Cardiac septum (tissue), 1 donor: ENCODE measurements at regions not wholly inside any gene's neighbourhood (a gene's known extent, or its start where the extent isn't known, plus 50 kb on each side); places are given as distances from the start of the nearest gene placed in this dataset.
"Not testable (repeated sequence)": the region's sequence is repeated elsewhere in the genome, so short reads cannot be mapped to it uniquely, and the experiment has no call there.

Source experiments
- DNase-seq: peaks from one replicate; pipeline ENCODE4 v3.0.0-alpha.2; 2020; ENCODE audit warnings: low spot score
- intact Hi-C: fragments of 100-400 bp; cut with DNase I; formaldehyde crosslinking; loops from one replicate; pipeline ENCODE4 v1.14.0; 2022
- donor health status: DM: no; HTN: no; CAD: no.

DNA sequence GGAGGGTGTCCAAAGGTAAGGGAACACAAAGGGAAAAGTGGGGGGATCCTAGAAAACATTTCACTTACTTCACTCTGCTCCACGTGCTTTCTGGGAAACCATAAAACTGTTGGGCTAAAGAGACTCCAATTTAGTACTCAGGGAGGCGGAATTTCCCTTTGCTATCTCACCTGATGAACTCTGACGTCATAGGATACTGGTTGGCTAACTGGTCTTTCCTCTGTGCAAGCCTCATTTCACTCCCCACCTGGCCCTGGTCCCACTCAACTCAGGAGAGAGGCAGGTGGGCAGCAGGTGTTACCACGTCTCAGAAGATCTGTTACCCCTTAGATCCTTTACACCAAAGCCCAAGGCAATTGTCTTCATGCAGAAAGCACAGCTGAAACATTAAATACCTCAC lies 51.8 kb upstream of the PMAIP1 start:
- intact Hi-C loops, result no loop called here
- DNase-seq, result no peak

DNA sequence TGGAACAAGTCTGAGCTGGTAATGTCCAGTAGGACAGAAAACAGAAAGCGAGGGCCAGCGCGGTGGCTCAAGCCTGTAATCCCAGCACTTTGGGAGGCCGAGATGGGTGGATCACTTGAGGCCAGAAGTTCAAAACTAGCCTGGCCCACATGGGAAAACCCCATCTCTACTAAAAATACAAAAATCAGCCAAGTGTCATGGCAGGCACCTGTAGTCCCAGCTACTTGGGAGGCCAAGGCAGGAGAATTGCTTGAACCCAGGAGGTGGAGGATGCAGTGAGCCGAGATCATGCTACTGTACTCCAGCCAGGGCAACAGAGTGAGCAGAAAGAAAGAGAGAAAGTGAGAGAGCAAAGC lies 52.3 kb upstream of the PMAIP1 start:
- intact Hi-C loops, DNase-seq: not testable (repeated sequence)

DNA sequence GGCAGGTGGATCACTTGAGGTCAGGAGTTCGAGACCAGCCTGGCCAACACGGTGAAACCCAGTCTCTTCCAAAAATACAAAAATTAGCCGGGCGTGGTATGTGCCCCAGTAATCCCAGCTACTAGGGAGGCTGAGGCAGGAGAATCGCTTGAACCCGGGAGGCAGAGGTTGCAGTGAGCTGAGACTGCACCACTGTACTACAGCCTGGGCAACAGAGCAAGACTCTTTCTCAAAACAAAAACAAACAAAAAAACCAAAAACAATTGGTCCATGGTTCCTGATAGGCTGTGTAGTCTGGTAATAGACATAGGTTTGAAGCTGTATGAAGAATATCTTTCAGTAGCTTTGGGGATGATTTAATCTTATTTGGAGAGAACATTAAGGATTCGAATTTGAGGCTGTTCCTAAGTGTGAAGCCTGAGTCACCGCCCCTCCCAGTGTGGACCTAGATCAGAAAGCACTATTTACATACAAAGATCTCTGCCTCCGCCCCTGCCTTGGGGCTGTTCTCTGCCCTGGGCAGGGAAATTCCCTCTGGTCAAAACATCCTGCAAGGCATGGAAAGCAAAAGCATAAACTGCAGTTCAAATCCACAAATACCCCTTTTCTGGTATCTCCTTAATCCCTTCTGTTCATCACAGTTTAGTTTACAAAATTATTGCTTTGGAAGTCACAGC lies 52.8 kb upstream of the PMAIP1 start:
- intact Hi-C loops, result no loop called here
- no peak for DNase-seq

DNA sequence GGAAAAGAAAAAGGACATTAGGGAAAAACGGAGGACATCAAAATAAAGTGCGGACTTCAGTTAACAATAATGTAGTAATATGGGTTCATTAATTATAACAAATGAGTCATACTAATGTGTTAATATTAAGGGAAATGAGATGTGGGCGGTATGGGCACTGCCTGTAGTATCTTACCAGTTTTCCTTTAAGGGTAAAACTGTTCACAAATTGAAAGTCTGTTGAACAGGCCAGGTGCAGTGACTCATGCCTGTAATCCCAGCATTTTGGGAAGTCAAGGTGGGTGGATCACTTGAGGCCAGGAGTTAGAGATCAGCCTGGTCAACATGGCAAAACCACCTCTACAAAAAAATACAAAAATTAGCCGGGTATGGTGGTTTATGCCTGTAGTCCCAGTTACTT lies 56.8 kb upstream of the PMAIP1 start:
- DNase-seq, result no peak
- intact Hi-C loops, result no loop called here

DNA sequence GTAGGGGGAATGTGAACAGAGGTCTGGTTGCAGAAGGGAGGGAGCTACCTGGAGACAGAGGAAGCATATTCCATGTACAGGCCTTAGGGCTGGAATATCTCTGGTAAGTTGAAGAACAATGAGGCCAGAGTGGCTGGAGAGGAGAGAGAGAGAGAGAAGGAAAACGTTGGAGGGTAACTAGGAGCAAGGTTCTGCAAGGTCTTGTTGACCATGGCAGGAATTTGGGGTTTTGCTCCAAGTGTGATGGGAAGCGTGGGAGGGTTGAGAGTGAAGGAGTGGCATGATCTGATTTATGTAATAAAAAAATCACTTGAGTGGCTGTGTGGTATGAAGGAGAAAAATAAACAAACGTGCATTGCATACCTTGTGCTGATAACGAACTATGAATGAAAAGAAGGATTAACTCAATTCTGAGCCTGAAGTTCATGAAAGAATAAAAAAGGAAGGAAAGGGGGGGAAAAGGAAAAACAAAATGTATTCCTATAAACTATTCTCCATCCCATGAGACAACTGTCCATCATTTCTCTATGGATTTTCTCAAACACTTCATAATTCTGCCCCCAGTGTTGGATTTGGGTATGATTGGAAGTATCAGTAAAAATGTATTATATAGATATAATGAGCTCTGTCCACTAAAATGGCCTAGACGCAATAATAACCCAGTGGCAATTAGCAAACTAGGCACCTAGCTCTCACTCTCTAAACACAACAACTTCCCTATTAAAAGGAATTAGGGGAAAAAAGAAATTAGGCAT lies 59.7 kb upstream of the PMAIP1 start:
- intact Hi-C loops, result loop anchor here (10.0 kb wide), 2 partner anchors 125 to 705 kb away; no protein-coding TSS in a partner anchor
- DNase-seq, result no peak

DNA sequence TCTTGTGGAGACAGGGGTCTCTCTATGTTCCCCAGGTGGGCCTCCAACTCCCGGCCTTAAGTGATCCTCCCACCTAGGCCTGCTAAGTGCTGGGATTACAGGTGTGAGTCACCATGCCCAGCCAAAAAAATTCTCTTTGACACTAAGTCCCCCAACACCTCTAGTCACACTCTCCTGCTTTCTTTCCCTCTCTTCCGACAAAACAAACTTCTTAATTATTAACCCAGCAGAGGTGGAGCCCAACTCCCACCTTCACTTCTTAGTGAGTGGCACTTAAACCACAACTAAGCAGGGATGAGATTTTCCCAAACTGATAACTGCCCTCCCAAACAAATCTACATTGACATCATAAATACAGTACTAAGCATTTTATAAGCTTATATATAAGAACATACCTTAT lies 60.5 kb upstream of the PMAIP1 start:
- DNase-seq, result no peak
- intact Hi-C loops, result loop anchor here (10.0 kb wide), 2 partner anchors 126 to 706 kb away; no protein-coding TSS in a partner anchor

DNA sequence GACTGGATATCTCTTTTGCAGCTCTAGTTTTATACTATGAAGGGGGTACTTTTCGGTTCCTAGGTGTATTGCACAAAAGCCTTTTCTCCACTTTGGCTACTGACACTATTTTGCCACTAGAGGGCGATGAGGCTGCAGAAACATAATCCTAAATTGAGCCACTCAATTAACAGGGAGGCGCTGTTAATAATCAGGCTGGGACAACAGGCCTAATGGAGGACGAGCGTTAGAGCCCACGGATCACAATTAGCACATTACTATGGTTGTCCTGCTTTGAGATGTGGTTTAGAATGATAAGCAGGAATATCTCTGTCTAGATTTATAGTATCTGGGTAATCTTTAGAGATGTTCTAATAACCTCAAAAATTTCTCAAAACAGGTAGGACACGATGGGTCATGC lies 62.2 kb upstream of the PMAIP1 start:
- intact Hi-C loops, result loop anchor here (10.0 kb wide), 2 partner anchors 127 to 707 kb away; no protein-coding TSS in a partner anchor
- DNase-seq, result no peak

DNA sequence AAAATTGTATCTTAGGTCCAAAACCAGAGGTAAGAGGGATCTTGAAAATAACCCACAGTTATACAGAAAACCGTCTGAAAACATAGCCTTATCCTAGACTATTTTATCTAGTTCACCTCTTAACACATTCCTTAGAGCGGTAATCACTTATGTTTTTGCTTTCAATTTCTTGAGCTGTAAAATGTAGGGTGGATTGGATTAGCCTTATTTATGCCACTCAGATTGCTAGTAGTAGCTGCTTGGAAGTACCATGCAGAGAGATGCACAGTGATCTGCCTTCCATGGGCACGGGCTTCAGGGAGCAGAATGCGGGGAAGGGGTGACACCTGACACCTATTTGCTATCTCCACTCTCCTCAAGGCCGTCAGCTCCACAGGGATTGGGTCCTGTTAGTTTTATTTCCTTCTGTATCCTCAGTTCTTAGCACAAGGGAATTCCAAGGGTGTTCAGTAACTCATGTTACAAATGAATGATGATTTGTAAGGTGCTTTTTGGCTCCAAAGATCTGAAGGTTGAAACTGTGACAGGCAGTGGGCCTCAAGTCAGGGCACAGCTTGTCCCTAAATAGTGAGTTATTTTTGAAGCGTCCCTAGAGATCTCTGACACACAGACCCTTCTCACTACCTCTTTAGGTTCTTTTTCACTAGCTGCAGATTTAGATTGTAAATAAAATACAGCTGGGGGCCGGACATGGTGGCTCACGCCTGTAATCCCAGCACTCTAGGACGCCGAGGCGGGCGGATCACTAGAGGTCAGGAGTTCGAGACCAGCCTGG lies 64.0 kb upstream of the PMAIP1 start:
- intact Hi-C loops, result loop anchor here (10.0 kb wide), 2 partner anchors 129 to 709 kb away; no protein-coding TSS in a partner anchor
- no peak for DNase-seq

DNA sequence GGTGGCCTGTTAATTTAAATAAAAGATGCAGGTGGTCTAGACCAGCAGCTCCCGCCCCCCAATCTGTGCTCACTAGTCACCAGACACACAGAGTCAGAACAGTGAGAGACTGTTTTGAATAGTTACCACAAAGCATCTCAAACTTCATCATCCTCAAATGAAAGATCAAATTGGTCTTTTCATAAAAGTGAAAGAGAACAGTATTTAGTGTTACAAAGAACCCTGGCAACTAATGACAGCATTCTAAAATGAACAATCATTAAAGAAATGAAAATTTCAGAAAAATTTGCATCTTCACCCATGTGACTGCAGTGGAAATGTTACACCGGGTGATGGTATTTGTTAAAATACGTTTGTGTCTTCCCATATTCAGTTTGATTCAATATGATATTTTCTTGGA lies 65.5 kb upstream of the PMAIP1 start:
- DNase-seq, result no peak
- intact Hi-C loops, result loop anchor here (10.0 kb wide), 2 partner anchors 131 to 711 kb away; no protein-coding TSS in a partner anchor

DNA sequence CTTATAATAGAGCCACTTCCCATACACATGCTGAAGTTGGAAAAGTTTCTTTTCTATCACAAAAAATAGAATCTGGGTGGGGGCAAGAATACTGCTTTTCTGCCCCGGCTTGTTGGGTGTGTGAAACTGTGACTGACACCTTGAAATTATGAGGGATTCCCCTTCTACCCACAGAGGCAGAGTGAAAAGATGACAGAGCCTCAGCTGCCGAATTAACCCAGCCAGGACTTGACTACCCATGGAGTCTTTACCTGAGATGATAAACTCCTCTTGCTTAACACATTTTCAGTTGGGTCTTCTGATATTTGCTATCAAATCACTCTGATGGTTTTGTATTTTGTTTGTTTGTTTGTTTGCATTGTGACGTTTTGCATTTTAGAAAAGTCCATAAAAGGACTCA lies 66.0 kb upstream of the PMAIP1 start:
- intact Hi-C loops, result loop anchor here (10.0 kb wide), 2 partner anchors 131 to 711 kb away; no protein-coding TSS in a partner anchor
- DNase-seq, result no peak

DNA sequence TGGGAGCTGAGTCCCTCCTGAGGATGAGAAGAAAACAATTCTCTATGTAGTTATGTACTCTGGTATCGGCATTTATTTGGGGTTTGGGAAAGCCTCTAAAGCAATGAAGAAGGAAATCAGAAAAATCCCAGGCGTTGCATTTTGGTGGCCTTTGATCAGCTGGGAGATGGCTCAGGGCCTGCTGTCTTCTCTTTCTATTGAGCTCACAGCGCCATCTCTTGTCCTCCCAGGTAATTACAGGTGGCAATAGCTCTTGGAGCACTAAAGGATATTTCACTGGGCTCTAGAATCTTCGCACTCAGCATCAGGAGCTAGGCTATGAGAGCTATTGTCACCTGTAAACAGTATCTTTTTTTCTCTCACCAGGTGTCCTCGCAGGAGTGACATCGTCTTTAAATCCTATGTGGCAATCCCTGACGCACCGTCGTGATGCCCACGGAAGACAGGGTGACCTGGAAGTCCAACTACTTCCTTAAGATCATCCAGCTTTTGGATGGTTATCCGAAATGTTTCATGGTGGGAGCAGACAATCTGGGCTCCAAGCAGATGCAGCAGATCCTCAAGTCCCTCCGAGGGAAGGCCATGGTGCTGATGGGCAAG lies 76.1 kb upstream of the PMAIP1 start:
- DNase-seq, result no peak
- intact Hi-C loops, result loop anchor here (2.0 kb wide), 2 partner anchors 191 to 365 kb away; no protein-coding TSS in a partner anchor

DNA sequence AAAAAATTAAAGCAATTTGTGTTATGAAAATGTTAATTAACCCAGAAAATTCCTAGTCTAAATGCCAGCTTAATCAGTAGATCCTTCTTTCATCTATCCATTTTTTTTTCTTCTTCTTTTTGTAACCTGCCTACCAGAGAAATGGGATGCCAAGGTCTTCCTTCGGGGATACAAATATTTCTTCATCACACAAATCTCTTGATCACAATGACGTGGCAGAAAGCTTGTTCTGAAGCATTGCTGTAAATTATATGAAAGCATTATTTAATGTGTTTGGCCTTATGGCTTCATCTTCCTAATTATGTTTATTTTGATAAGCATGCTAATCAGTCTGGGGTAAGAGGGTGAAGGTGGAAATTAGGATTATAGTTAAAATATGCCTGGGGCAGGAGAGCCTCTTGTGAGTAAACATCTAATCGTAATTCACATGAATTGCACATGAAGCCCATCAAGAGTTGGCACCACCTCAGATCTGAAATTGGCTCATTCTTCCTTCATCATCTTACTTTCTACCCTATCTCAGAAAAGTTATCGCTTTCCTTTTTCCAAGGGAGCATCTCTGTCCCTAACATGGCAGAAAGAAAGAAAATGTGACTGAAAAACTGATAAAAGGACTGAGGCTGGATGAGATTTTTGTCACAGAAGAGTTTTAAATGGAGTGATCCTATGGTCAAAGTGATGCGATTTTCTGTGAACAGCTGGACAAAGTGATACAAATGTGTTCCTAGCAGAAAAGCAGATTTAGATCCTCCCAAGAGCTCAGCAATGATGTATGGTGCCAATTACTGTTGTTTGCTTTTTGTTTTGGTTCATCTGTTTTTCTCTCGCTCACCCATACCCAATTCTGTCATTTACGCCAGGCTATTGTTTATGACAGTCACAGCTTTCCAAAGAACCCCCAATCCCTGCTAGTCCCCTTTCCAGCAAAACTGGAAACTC lies 76.9 kb upstream of the PMAIP1 start:
- no peak for DNase-seq
- intact Hi-C loops, result loop anchor here (2.0 kb wide), 2 partner anchors 190 to 364 kb away; no protein-coding TSS in a partner anchor

DNA sequence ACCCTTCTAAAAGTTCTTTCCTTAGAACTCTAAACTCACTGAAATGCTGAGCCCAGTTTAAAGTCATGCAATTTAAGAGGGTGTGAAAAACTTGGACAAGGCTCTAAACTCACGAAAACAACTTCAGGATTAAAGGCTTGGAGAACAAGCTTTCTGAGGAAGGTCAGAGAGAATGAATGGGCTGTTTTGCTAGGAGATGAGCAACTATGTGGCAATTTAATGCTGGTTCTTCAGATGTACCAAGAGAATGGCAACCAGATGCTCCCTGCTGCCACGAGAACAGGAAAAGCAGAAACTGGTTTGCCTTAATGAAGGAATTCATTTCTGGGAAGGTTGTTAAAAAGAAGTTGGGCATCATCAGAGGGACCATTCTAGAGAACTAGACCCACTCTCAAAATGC lies 77.8 kb upstream of the PMAIP1 start:
- DNase-seq, result no peak
- intact Hi-C loops, result loop anchor here (2.0 kb wide), 2 partner anchors 189 to 363 kb away; no protein-coding TSS in a partner anchor

DNA sequence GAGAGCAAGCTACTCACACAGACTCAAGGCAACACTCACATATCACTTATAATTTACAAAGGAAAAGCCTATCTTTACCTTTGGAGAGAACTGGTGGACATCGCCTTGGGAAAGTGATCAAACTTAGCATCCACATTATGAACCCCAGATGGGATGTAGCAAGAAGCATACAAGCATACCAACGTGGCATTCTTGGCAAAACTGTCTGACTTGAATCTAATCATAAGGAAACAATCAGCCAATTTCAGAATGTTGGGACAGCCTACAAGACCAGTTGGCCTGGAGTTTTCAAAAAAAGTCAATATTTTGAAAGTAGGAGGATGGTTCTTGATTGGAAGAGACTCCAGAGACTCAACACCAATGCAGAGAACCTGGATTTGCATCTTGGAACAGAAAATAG lies 79.1 kb upstream of the PMAIP1 start:
- intact Hi-C loops, result no loop called here
- DNase-seq, result no peak

DNA sequence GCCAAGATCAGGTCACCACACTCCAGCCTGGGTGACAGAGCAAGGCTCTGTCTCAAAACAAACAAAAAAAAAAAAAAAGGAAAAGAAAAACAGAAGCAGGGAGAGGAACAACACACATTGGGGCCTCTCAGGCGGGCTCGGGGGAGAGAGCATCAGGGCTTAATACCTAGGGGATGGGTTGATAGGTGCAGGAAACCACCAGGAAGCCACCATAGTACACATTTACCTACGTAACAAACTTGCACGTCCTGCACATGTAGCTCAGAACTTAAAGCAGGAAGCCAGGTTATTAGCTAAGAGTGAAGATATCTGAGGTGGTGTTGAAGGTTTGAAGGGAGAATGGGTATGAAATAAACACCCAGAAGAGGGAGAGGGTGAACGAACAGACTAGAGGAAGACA lies 81.0 kb upstream of the PMAIP1 start:
- intact Hi-C loops, result no loop called here
- no peak for DNase-seq

DNA sequence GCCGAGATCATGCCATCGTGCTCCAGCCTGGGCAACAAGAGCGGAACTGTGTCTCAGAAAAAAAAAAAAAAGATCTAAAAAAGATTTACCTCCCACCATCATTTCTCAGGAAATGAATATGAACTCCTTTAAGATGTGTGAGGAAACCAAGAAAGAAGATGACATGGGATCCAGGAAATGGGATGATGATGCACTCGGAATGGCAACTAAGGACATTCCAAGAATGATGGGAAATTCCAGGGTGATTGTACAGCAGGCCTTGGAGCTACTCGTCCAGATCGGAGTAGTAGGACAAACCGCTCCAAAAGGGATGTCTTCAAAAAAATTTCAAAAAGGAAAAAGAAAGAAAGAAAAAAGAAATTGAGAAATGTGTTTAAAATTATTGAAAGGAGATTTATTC lies 84.9 kb upstream of the PMAIP1 start:
- intact Hi-C loops, result no loop called here
- no peak for DNase-seq

DNA sequence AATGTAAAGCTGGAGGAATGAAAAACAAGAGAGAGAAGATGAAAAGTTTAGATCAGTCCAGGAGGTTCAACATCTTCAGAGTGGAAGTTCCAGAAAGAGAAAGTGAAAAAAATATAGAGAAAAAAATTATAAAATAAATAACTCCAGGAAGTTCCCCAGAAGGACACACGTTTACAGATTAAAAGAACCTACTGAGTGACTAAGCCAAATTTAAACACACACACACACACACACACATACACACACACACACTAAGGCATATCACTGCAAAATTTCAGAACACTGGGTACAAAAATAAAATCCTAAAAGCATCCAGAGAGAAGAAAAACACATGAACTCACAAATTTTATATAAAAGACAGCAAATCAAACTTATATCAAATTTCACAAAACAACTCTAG lies 85.9 kb upstream of the PMAIP1 start:
- DNase-seq, result no peak
- intact Hi-C loops, result no loop called here

DNA sequence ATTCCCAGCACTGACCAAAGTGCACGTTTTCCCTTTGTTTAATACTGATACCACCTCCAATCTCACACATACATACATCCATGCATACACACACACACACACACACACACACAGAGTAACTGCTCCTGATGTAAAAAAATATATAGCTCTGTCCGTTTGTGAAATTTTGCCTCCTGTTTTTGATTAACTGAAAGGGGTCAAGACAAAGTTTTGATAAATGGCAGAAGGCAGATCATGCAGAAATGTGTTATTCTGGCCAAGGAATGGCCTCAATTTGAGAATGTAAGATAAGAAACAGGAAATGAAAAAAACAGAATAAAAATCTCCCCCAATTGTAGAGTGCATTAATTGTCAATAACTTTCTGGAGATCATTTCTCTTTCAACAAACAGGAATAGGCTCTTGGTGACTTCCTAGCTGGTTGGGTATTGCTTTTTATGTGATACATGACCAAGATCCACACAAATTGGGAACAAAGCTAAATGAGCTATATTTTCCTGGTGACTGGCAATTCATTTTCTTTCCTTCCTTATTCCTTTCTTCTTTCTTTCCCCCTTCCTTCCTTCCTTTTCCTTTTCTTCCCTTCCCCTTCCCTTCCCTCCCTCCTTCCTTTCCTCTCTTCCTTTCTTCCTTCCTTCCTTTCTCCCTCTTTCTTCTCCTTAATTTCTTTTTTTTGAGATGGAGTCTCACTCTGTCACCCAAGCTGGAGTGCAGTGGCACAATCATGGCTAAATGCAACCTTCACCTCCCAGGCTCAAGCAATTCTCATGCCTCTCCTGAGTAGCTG lies 88.9 kb upstream of the PMAIP1 start:
- no peak for DNase-seq
- intact Hi-C loops, result no loop called here
